ENCODE measurements at regions not wholly inside any gene's neighbourhood (a gene's known extent, or its start where the extent isn't known, plus 50 kb on each side); places are given as distances from the start of the nearest gene placed in this dataset.
"Not testable (repeated sequence)": the region's sequence is repeated elsewhere in the genome, so short reads cannot be mapped to it uniquely, and the experiment has no call there.

- TF ChIP-seq CTCF (IDR thresholded peaks at IDR 0.05); SMC3 (IDR thresholded peaks at IDR 0.05); MAX (IDR thresholded peaks at IDR 0.05); REST (IDR thresholded peaks at IDR 0.05); CBX8 (IDR thresholded peaks at IDR 0.05); RNF2 (IDR thresholded peaks at IDR 0.05; ENCODE audit: borderline replicate concordance, low read depth); RARB (CRISPR knock-in tag; IDR thresholded peaks at IDR 0.05); RFX5 (IDR thresholded peaks at IDR 0.05); KDM1A (IDR thresholded peaks at IDR 0.05; ENCODE audit: low read depth); KDM5A (IDR thresholded peaks at IDR 0.05): not testable (repeated sequence)
Measured at GRCh38 chr6:28626386-28626785, 100.7 kb downstream of the GPX5 start.

Measured in A549 (cell line).